Gastrocnemius medialis (tissue), 4 donors: ENCODE measurements at regions not wholly inside any gene's neighbourhood (a gene's known extent, or its start where the extent isn't known, plus 50 kb on each side); places are given as distances from the start of the nearest gene placed in this dataset.

ENCODE experiments used
- ATAC-seq, 2 donors: fragments of 150-250 bp; one replicate each; pipeline ENCODE4 v1.9.1; 2016
- DNase-seq, 2 donors: peaks; one replicate each; pipeline ENCODE4 v3.0.0-alpha.2; 2019
- H3K27ac ChIP-seq, 4 donors: fragments of 200-600 bp; sonication (generic); 1 replicate in 1 of 4; 2 replicates in 3 of 4; pipeline ENCODE4 v1.5.1; 2016 to 2018; ENCODE audit warnings: mild to moderate bottlenecking in 2 of 4, moderate library complexity in 1 of 4
- H3K27me3 ChIP-seq, 3 donors: fragments of 200-600 bp; sonication (generic) in 2 of 3; 1 replicate in 1 of 3; 2 replicates in 2 of 3; pipeline versions ENCODE4 v1.5.1 to v1.6.0; 2016 to 2019; ENCODE audit warnings: mild to moderate bottlenecking in 1 of 3, moderate library complexity in 1 of 3
- H3K36me3 ChIP-seq, 2 donors: fragments of 200-600 bp; sonication (generic) in 1 of 2; one replicate each; pipeline ENCODE4 v1.5.1; 2017 to 2018
- H3K4me1 ChIP-seq, 2 donors: fragments of 200-600 bp; sonication (generic) in 1 of 2; one replicate each; pipeline ENCODE4 v1.5.1; 2016 to 2017; ENCODE audit warnings: mild to moderate bottlenecking in 2 of 2
- H3K4me3 ChIP-seq, 4 donors: fragments of 200-600 bp; sonication (generic) in 3 of 4; 1 replicate in 1 of 4; 2 replicates in 3 of 4; pipeline ENCODE4 v1.5.1; 2016 to 2019; ENCODE audit warnings: mild to moderate bottlenecking in 2 of 4
- H3K9me3 ChIP-seq, 3 donors: fragments of 200-600 bp; sonication (generic) in 2 of 3; 1 replicate in 1 of 3; 2 replicates in 2 of 3; pipeline ENCODE4 v1.5.1; 2016 to 2019
- CTCF ChIP-seq, 5 experiments: fragments of 450-650 bp in 3 of 5; fragments of 200-600 bp in 2 of 5; sonication (generic) in 2 of 5; IDR thresholded peaks in 4 of 5; conservative IDR thresholded peaks in 1 of 5; 1 replicate in 4 of 5; 2 replicates in 1 of 5; pipeline ENCODE4 v1.5.1; 2016 to 2019; ENCODE audit warnings: antibody characterized with exemption in 5 of 5, mild to moderate bottlenecking in 3 of 5, moderate library complexity in 3 of 5
- POLR2A ChIP-seq, 2 donors: fragments of 450-650 bp; IDR thresholded peaks; one replicate each; pipeline ENCODE4 v1.6.1; 2017; ENCODE audit warnings: antibody characterized with exemption in 2 of 2, mild to moderate bottlenecking in 2 of 2, moderate library complexity in 2 of 2
- in situ Hi-C, 4 donors: fragments of 200-750 bp; cut with MboI; loops; one replicate each; pipeline versions ENCODE4 v1.15.0 to v1.8.0; 2017; ENCODE audit warnings: low sequenced_read_pairs in 4 of 4
- intact Hi-C: fragments of 100-400 bp; cut with DNase I; formaldehyde crosslinking; loops from one replicate; pipeline ENCODE4 v1.15.1; 2023; ENCODE audit warnings: low total_unique reads

- Histone ChIP-seq H3K36me3 (no peaks in the 10 kb centered on the region), H3K27me3 (no peaks in the 10 kb centered on the region), H3K9me3 (no peaks in the 10 kb centered on the region), H3K27ac (no peak overlapping the region), H3K4me3 (no peak overlapping the region), H3K4me1 (peaks cover 0 to 12% of the 10 kb centered on the region in 2 donors)
- intact Hi-C loops (no loop called here), in situ Hi-C loops (loop anchor here in 1 of 4 donors (25.0 kb wide), 1 partner anchor 252 kb away; no protein-coding TSS in a partner anchor)
- no peak for TF ChIP-seq CTCF (IDR thresholded peaks at IDR 0.05 in 4 of 5, conservative IDR thresholded peaks at IDR 0.05 in 1 of 5)
- no peak for TF ChIP-seq POLR2A (IDR thresholded peaks at IDR 0.05)
- peak in 1 of 2 donors; percentile 17 for ATAC-seq
- no peak for DNase-seq
These were observed 170.0 kb downstream of the TMEM38B start for GRCh38 chr9:105864248-105864898.

- Histone ChIP-seq H3K4me3 (no peak overlapping the region), H3K36me3 (no peaks in the 10 kb centered on the region), H3K4me1 (peaks cover 0 to 9% of the 10 kb centered on the region in 2 donors), H3K27ac (peak overlapping the region in 1 of 4 donors; percentile 27), H3K9me3 (no peaks in the 10 kb centered on the region), H3K27me3 (no peaks in the 10 kb centered on the region)
- TF ChIP-seq CTCF (IDR thresholded peaks at IDR 0.05 in 4 of 5, conservative IDR thresholded peaks at IDR 0.05 in 1 of 5) = no peak
- TF ChIP-seq POLR2A (IDR thresholded peaks at IDR 0.05) = no peak
- intact Hi-C loops (no loop called here), in situ Hi-C loops (loop anchor here in 1 of 4 donors (25.0 kb wide), 1 partner anchor 253 kb away; no protein-coding TSS in a partner anchor)
- peak; percentile 15 to 61 for ATAC-seq
- no peak for DNase-seq
These were observed 170.9 kb downstream of the TMEM38B start for GRCh38 chr9:105865285-105865684.

GRCh38 chr9:105871540-105871939, 177.2 kb downstream of the TMEM38B start:
- ATAC-seq = no peak
- no peaks in the 10 kb centered on the region for H3K27me3 ChIP-seq
- no peak for TF ChIP-seq CTCF (IDR thresholded peaks at IDR 0.05 in 4 of 5, conservative IDR thresholded peaks at IDR 0.05 in 1 of 5)
- TF ChIP-seq POLR2A (IDR thresholded peaks at IDR 0.05) = no peak
- in situ Hi-C loops (loop anchor here in 1 of 4 donors (25.0 kb wide), 1 partner anchor 259 kb away; no protein-coding TSS in a partner anchor), intact Hi-C loops (no loop called here)
- H3K27ac ChIP-seq = no peak overlapping the region
- no peaks in the 10 kb centered on the region for H3K4me1 ChIP-seq
- H3K36me3 ChIP-seq = no peaks in the 10 kb centered on the region
- H3K9me3 ChIP-seq = no peaks in the 10 kb centered on the region
- no peak overlapping the region for H3K4me3 ChIP-seq
- no peak for DNase-seq

GRCh38 chr9:105873801-105874200, 179.5 kb downstream of the TMEM38B start:
- Histone ChIP-seq H3K27me3 (no peaks in the 10 kb centered on the region), H3K36me3 (no peaks in the 10 kb centered on the region), H3K9me3 (no peaks in the 10 kb centered on the region), H3K4me1 (no peaks in the 10 kb centered on the region), H3K4me3 (no peak overlapping the region), H3K27ac (no peak overlapping the region)
- TF ChIP-seq POLR2A (IDR thresholded peaks at IDR 0.05) (no peak), CTCF (IDR thresholded peaks at IDR 0.05 in 4 of 5, conservative IDR thresholded peaks at IDR 0.05 in 1 of 5) (no peak)
- intact Hi-C loops = no loop called here
- in situ Hi-C loops = loop anchor here in 1 of 4 donors (25.0 kb wide), 1 partner anchor 262 kb away; no protein-coding TSS in a partner anchor
- DNase-seq (no peak), ATAC-seq (no peak)
